ENCODE measurements at regions not wholly inside any gene's neighbourhood (a gene's known extent, or its start where the extent isn't known, plus 50 kb on each side); places are given as distances from the start of the nearest gene placed in this dataset.

DNA sequence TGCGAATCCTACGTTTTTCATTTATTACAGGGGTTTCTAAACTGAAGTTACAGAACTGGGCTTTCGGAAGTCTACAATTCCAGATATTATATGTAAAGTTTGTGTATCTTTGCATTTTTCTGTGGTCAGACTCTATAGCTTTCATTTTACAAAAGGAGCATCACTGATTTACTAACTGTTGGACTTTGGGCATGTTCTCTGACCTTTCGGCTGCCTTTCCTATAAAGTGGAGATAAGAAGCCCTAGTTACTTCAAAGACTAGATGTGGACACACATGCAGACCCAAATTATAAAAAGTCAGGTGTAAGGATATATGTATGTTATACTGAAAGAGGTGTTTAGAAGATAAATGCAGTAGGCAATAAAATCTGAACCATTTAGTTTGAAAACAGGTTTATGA lies 126.6 kb upstream of the PRKCQ start:
- 0 out of 2 replicates have a peak overlapping the region, but pooled peaks have one; percentile 23 for H3K4me2 ChIP-seq (ENCODE audit: low read depth, low read length)
- ChIA-PET POLR2A (no interaction called here), CTCF (ENCODE audit: low intra/inter-chr PET ratio, low total read pairs) (no interaction called here)
- H2AFZ ChIP-seq (ENCODE audit: low read length): no peak overlapping the region
- ATAC-seq (peak; percentile 51; the same call in 2 of the 3 replicates), DNase-seq (ENCODE audit: low spot score) (peak; percentile 51), FAIRE-seq (peak; percentile 37)
- no peak overlapping the region for H3K9ac ChIP-seq (ENCODE audit: insufficient read depth, low read depth, low read length)
- H3K79me2 ChIP-seq (ENCODE audit: insufficient read depth, low read length): no peaks in the 10 kb centered on the region
- intact Hi-C loops (cut with micrococcal nuclease; ENCODE audit: unreplicated experiment) (no loop called here), in situ Hi-C loops (cut with HindIII; ENCODE audit: extremely low pct_ligation_motif_present, low pct_unique_long_range_greater_than_20kb) (no loop called here)
- no peaks in the 10 kb centered on the region for H3K9me3 ChIP-seq (ENCODE audit: low read length)
- 47% methylated on average over 4 of the region's 4 CpGs for WGBS (ENCODE audit: low lambda C conversion rate)
- no peak overlapping the region for H3K27ac ChIP-seq (ENCODE audit: extremely low read length, insufficient read depth, low read length)
- peaks cover 18% of the 10 kb centered on the region for H3K4me1 ChIP-seq (ENCODE audit: insufficient read depth, low read length)
- no peaks in the 10 kb centered on the region for H3K27me3 ChIP-seq (ENCODE audit: control insufficient read depth in 1 of 2, insufficient read depth in 2 of 2, low read length in 2 of 2)
- no peak overlapping the region for H3K4me3 ChIP-seq (replicated peaks in 1 of 3; ENCODE audit: insufficient read depth in 1 of 3, low read depth in 2 of 3, low read length in 3 of 3)
- no peaks in the 10 kb centered on the region for H3K36me3 ChIP-seq (replicated peaks in 1 of 2; ENCODE audit: control insufficient read depth in 1 of 2, insufficient read depth in 2 of 2, low read length in 2 of 2)
- H4K20me1 ChIP-seq (ENCODE audit: insufficient read depth, low read length): no peaks in the 10 kb centered on the region
- BruUV-seq (replicated peaks): no TSS peak
- TF ChIP-seq ATF1 (CRISPR knock-in tag; IDR thresholded peaks at IDR 0.05) (no peak), ZNF224 (CRISPR knock-in tag; IDR thresholded peaks at IDR 0.05) (no peak), AHDC1 (CRISPR knock-in tag; IDR thresholded peaks at IDR 0.05; ENCODE audit: borderline replicate concordance) (peak; percentile 24; the same call in 1 of the 2 replicates), ZNF343 (CRISPR knock-in tag; IDR thresholded peaks at IDR 0.05) (no peak), GATAD2A (CRISPR knock-in tag; IDR thresholded peaks at IDR 0.05) (0 out of 2 replicates have a peak, but pooled peaks have one; percentile 3), ZFP90 (CRISPR knock-in tag; IDR thresholded peaks at IDR 0.05; ENCODE audit: borderline replicate concordance) (no peak), NR2F1 (CRISPR knock-in tag; IDR thresholded peaks at IDR 0.05) (peak in 1 of 2 experiments; percentile 68; a peak in 2 of 4 replicates), NR2F2 (IDR thresholded peaks at IDR 0.05; ENCODE audit: borderline replicate concordance, low read depth) (peak; percentile 51; the same call in 1 of the 2 replicates), ARNT2 (CRISPR knock-in tag; IDR thresholded peaks at IDR 0.05; ENCODE audit: low read depth) (no peak), BORCS8-MEF2B (CRISPR knock-in tag; IDR thresholded peaks at IDR 0.05) (no peak), HNF4G (IDR thresholded peaks at IDR 0.05; ENCODE audit: borderline replicate concordance, low read depth, low read length) (peak; percentile 52), HNF4G (CRISPR knock-in tag; IDR thresholded peaks at IDR 0.05; ENCODE audit: borderline replicate concordance, low read depth) (no peak), KLF9 (CRISPR knock-in tag; IDR thresholded peaks at IDR 0.05; ENCODE audit: low read depth) (no peak), MIER2 (CRISPR knock-in tag; IDR thresholded peaks at IDR 0.05) (no peak), NR2F6 (IDR thresholded peaks at IDR 0.05) (peak; percentile 40), NR2F6 (CRISPR knock-in tag; IDR thresholded peaks at IDR 0.05) (no peak), ZEB1 (IDR thresholded peaks at IDR 0.05; ENCODE audit: insufficient replicate concordance, low read depth) (no peak), ZBTB3 (CRISPR knock-in tag; IDR thresholded peaks at IDR 0.05; ENCODE audit: borderline replicate concordance, low read depth) (no peak), EP300 (IDR thresholded peaks at IDR 0.05; ENCODE audit: low read depth in 2 of 2, low read length in 2 of 2) (0 out of 4 replicates have a peak, but pooled peaks of 1 of the 2 experiments have one; percentile 36), EP300 (CRISPR knock-in tag; IDR thresholded peaks at IDR 0.05; ENCODE audit: borderline replicate concordance) (no peak), TCF7L2 (IDR thresholded peaks at IDR 0.05; ENCODE audit: low read depth, low read length) (peak; percentile 49; the same call in 1 of the 2 replicates), HNF4A (CRISPR knock-in tag; IDR thresholded peaks at IDR 0.05) (peak; percentile 76), NFYC (CRISPR knock-in tag; IDR thresholded peaks at IDR 0.05) (no peak)
- TF ChIP-seq, protein P1, sequence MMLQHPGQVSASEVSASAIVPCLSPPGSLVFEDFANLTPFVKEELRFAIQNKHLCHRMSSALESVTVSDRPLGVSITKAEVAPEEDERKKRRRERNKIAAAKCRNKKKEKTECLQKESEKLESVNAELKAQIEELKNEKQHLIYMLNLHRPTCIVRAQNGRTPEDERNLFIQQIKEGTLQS (CRISPR knock-in tag; IDR thresholded peaks at IDR 0.05): no peak
